Suprapubic skin (tissue), 4 donors: ENCODE measurements at regions not wholly inside any gene's neighbourhood (a gene's known extent, or its start where the extent isn't known, plus 50 kb on each side); places are given as distances from the start of the nearest gene placed in this dataset.
"Not testable (repeated sequence)": the region's sequence is repeated elsewhere in the genome, so short reads cannot be mapped to it uniquely, and the experiment has no call there.

Experiments
- DNase-seq, 2 donors: peaks; one replicate each; pipeline ENCODE4 v3.0.0-alpha.2; 2019; ENCODE audit warnings: low spot score in 2 of 2
- H3K27ac ChIP-seq: fragments of 200-600 bp; sonication (generic); one replicate; pipeline ENCODE4 v1.5.1; 2019
- H3K27me3 ChIP-seq: fragments of 200-600 bp; sonication (generic); one replicate; pipeline ENCODE4 v1.5.1; 2019
- H3K36me3 ChIP-seq: fragments of 200-600 bp; sonication (generic); one replicate; pipeline ENCODE4 v1.5.1; 2019
- H3K4me1 ChIP-seq: fragments of 200-600 bp; sonication (generic); one replicate; pipeline ENCODE4 v1.5.1; 2019
- H3K4me3 ChIP-seq: fragments of 200-600 bp; sonication (generic); one replicate; pipeline ENCODE4 v1.5.1; 2019; ENCODE audit warnings: mild to moderate bottlenecking
- H3K9me3 ChIP-seq: fragments of 200-600 bp; sonication (generic); one replicate; pipeline ENCODE4 v1.5.1; 2019
- EP300 ChIP-seq: sonication (generic); formaldehyde crosslinking; IDR thresholded peaks from one replicate; pipeline ENCODE4 v1.6.1; 2017; ENCODE audit warnings: antibody characterized with exemption
- POLR2A ChIP-seq, 2 donors: fragments of 450-650 bp; IDR thresholded peaks; one replicate each; pipeline ENCODE4 v1.6.1; 2017; ENCODE audit warnings: antibody characterized with exemption in 2 of 2, mild to moderate bottlenecking in 2 of 2, moderate library complexity in 2 of 2
- POLR2AphosphoS5 ChIP-seq, 3 donors: sonication (generic); formaldehyde crosslinking; IDR thresholded peaks; one replicate each; pipeline ENCODE4 v1.6.1; 2017; ENCODE audit warnings: antibody characterized with exemption in 3 of 3
- WGBS: methylation state at CpG from one replicate; pipeline ENCODE4 v1.1.5; 2018; 5-methylcytosine and 5-hydroxymethylcytosine counted together
- TF ChIP-seq, protein P1 (sequence below), 2 donors: fragments of 200-600 bp in 1 of 2; fragments of 450-650 bp in 1 of 2; sonication (generic) in 1 of 2; IDR thresholded peaks; one replicate each; pipeline ENCODE4 v1.5.1; 2016 to 2019; ENCODE audit warnings: antibody characterized with exemption in 2 of 2, mild to moderate bottlenecking in 1 of 2, moderate library complexity in 1 of 2

- Histone ChIP-seq H3K27ac (no peak overlapping the region), H3K9me3 (no peaks in the 10 kb centered on the region), H3K4me3 (no peak overlapping the region), H3K4me1 (peaks cover under 1% of the 10 kb centered on the region), H3K36me3 (no peaks in the 10 kb centered on the region), H3K27me3 (no peaks in the 10 kb centered on the region)
- no peak for DNase-seq
- no peak for TF ChIP-seq EP300
- TF ChIP-seq POLR2A (IDR thresholded peaks at IDR 0.05): no peak
- no peak for TF ChIP-seq POLR2AphosphoS5 (IDR thresholded peaks at IDR 0.05)
- TF ChIP-seq, protein P1, sequence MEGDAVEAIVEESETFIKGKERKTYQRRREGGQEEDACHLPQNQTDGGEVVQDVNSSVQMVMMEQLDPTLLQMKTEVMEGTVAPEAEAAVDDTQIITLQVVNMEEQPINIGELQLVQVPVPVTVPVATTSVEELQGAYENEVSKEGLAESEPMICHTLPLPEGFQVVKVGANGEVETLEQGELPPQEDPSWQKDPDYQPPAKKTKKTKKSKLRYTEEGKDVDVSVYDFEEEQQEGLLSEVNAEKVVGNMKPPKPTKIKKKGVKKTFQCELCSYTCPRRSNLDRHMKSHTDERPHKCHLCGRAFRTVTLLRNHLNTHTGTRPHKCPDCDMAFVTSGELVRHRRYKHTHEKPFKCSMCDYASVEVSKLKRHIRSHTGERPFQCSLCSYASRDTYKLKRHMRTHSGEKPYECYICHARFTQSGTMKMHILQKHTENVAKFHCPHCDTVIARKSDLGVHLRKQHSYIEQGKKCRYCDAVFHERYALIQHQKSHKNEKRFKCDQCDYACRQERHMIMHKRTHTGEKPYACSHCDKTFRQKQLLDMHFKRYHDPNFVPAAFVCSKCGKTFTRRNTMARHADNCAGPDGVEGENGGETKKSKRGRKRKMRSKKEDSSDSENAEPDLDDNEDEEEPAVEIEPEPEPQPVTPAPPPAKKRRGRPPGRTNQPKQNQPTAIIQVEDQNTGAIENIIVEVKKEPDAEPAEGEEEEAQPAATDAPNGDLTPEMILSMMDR (IDR thresholded peaks at IDR 0.05): no peak
- WGBS: 54% methylated on average over 4 of the region's 4 CpGs
Measured at GRCh38 chr2:150806336-150806735, 318.9 kb upstream of the RND3 start.

DNA sequence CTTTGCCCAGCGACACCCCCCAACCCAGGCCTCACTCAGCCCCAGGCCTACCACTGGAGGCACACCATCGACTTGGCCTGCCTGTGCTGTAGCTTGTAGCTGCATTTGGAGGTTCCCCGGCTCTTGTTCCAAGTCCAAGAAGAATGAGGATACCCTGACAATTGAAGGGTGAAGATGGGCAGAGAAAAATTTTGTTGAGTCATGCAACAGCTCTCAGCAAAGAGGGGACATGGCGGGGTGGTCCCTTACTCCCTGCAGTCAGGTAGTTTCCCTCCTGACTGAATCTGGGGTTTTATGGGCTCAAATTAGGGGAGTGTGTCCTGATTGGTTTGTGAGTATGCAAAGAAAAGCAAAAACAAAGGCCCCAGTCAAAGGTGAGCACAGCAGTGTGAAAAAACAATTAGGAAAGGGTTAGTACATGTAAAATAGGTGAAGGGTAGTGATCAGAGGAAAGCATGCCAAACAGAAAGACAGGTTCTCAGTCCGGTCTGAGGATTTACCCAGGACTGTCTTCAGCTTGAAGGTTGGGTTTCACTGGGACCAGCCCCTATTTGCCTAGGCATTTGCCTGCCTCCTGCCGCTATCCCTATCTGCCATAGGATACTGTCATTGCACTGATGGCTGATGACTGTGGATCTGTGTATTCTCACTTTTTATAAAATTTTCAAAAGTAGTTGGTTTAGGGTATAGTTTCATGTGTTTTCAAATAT, 316.4 kb upstream of the RND3 start:
- Histone ChIP-seq H3K27me3 (no peaks in the 10 kb centered on the region), H3K4me3 (no peak overlapping the region), H3K36me3 (no peaks in the 10 kb centered on the region), H3K9me3 (no peaks in the 10 kb centered on the region), H3K4me1 (no peaks in the 10 kb centered on the region), H3K27ac (no peak overlapping the region)
- no peak for DNase-seq
- no peak for TF ChIP-seq POLR2A (IDR thresholded peaks at IDR 0.05)
- TF ChIP-seq, protein P1 (IDR thresholded peaks at IDR 0.05): no peak
- TF ChIP-seq EP300: no peak
- no peak for TF ChIP-seq POLR2AphosphoS5 (IDR thresholded peaks at IDR 0.05)
- 71% methylated on average over 6 of the region's 6 CpGs for WGBS

DNA sequence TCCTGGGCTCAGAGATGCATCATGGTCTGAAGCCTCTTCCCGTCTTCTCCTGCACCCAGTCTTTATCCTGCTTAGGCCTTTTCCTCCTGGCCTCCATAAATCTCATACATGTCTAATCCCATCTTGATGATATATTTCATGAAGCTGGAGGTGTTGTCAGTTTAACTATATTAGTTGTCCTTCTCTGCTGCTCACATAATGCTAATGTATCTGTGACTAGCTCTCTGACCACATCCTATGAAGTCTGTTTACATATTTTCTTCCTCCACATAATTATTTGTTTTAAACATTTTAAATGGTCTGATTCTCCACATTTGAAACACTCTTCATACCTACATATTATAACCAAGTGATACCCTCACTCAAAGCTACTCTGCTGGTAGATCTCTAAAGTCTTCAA, 315.2 kb upstream of the RND3 start:
- no peaks in the 10 kb centered on the region for H3K9me3 ChIP-seq
- TF ChIP-seq EP300 (no peak), POLR2AphosphoS5 (IDR thresholded peaks at IDR 0.05) (no peak), POLR2A (IDR thresholded peaks at IDR 0.05) (no peak)
- TF ChIP-seq, protein P1 (IDR thresholded peaks at IDR 0.05): no peak
- H3K27me3 ChIP-seq: no peaks in the 10 kb centered on the region
- WGBS: 96% methylated on average over 1 of the region's 1 CpG
- no peak overlapping the region for H3K27ac ChIP-seq
- H3K4me3 ChIP-seq: no peak overlapping the region
- no peaks in the 10 kb centered on the region for H3K36me3 ChIP-seq
- no peak for DNase-seq
- H3K4me1 ChIP-seq: no peaks in the 10 kb centered on the region

GRCh38 chr2:150796236-150796635, 308.8 kb upstream of the RND3 start:
- not testable (repeated sequence) for H3K4me1 ChIP-seq, H3K27ac ChIP-seq, DNase-seq, H3K36me3 ChIP-seq, H3K27me3 ChIP-seq, H3K9me3 ChIP-seq, H3K4me3 ChIP-seq
- WGBS: 72% methylated on average over 3 of the region's 3 CpGs

DNA sequence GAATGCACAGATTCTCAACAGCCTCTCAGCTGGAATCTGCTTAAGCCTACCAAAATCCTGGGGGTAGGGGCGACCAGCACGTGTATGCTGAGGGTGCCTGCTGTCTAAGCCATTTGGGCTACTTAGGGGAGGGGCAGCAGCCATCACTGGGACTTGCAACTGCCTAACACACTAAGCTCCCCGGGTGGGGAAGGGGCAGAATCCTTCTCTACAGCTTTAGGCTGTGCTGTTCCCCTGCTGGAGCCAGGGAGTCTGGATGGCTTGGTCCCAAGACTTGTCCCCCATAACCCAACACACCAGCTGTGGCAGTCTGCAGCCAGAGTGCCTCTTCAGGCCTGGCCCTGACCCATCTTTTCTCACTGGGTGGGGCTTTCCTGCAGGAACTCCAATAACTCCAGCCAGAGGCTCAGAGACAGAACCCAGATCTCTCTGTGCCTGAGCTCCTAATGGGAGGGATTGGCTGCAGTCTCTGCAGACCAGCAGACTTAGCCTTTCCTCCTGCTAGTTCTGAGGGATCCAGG, 305.4 kb upstream of the RND3 start:
- DNase-seq: no peak
- WGBS: 100% methylated on average over 2 of the region's 3 CpGs
- TF ChIP-seq, protein P1 (IDR thresholded peaks at IDR 0.05): no peak
- TF ChIP-seq POLR2A (IDR thresholded peaks at IDR 0.05) (no peak), EP300 (no peak), POLR2AphosphoS5 (IDR thresholded peaks at IDR 0.05) (no peak)
- H3K4me3 ChIP-seq: no peak overlapping the region
- H3K36me3 ChIP-seq: no peaks in the 10 kb centered on the region
- no peaks in the 10 kb centered on the region for H3K27me3 ChIP-seq
- H3K9me3 ChIP-seq: no peaks in the 10 kb centered on the region
- H3K27ac ChIP-seq: no peak overlapping the region
- H3K4me1 ChIP-seq: peaks cover 18% of the 10 kb centered on the region

DNA sequence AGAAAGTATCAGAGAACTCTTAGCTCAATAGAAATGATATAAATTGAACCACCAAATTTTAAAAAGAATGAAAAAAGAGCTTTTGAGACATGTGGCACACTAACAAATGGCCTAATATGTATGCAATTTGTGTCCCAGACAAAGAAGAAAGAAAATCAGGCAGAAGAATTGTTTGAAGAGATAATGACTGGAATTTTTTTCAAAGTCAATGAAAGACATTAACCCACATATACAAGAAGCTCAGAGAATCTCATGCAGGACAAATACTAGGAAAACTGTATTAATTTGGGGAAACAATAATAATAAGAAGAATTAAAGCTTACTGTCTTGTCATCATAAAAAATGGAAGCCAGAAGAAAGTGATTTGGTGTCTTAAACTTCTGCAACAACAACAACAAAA, 304.1 kb upstream of the RND3 start:
- H3K27ac ChIP-seq: no peak overlapping the region
- H3K4me3 ChIP-seq: no peak overlapping the region
- TF ChIP-seq POLR2AphosphoS5 (IDR thresholded peaks at IDR 0.05): no peak
- no peak for TF ChIP-seq POLR2A (IDR thresholded peaks at IDR 0.05)
- TF ChIP-seq, protein P1 (IDR thresholded peaks at IDR 0.05): no peak
- TF ChIP-seq EP300: no peak
- H3K4me1 ChIP-seq: peaks cover 31% of the 10 kb centered on the region
- H3K27me3 ChIP-seq: no peaks in the 10 kb centered on the region
- DNase-seq: no peak
- no peaks in the 10 kb centered on the region for H3K36me3 ChIP-seq
- H3K9me3 ChIP-seq: no peaks in the 10 kb centered on the region
